Stimulated activated CD8-positive, alpha-beta memory T cell treated with anti-CD3 and anti-CD28 coated beads, Interleukin-7, amount 100 ng/mL, for 4 hours (primary cell): ENCODE measurements at regions not wholly inside any gene's neighbourhood (a gene's known extent, or its start where the extent isn't known, plus 50 kb on each side); places are given as distances from the start of the nearest gene placed in this dataset.
"Not testable (repeated sequence)": the region's sequence is repeated elsewhere in the genome, so short reads cannot be mapped to it uniquely, and the experiment has no call there.

Source experiments
- DNase-seq, 2 donors: peaks; one replicate each; pipeline ENCODE4 v3.0.0-alpha.2; 2020; ENCODE audit warnings: low read depth in 2 of 2

GRCh38 chr5:87539839-87540238 lies 127.1 kb upstream of the CCNH start:
- no peak for DNase-seq

- no peak for DNase-seq
Observed at GRCh38 chr5:87536365-87536764, 123.6 kb upstream of the CCNH start.

- DNase-seq: no peak
Observed at GRCh38 chr5:87535706-87536105, 123.0 kb upstream of the CCNH start.

GRCh38 chr5:87529486-87530076 lies 116.9 kb upstream of the CCNH start:
- DNase-seq: no peak

- DNase-seq: no peak
Observed at GRCh38 chr5:87526131-87526530, 113.4 kb upstream of the CCNH start.

GRCh38 chr5:87524217-87524616 lies 111.5 kb upstream of the CCNH start:
- DNase-seq: no peak

- DNase-seq: not testable (repeated sequence)
Observed at GRCh38 chr5:87511778-87512177, 99.0 kb upstream of the CCNH start.

- no peak for DNase-seq
Observed at GRCh38 chr5:87503004-87503403, 90.3 kb upstream of the CCNH start.

- no peak for DNase-seq
Observed at GRCh38 chr5:87499478-87500410, 87.0 kb upstream of the CCNH start.
